ENCODE measurements at regions not wholly inside any gene's neighbourhood (a gene's known extent, or its start where the extent isn't known, plus 50 kb on each side); places are given as distances from the start of the nearest gene placed in this dataset.
"Not testable (repeated sequence)": the region's sequence is repeated elsewhere in the genome, so short reads cannot be mapped to it uniquely, and the experiment has no call there.

DNA sequence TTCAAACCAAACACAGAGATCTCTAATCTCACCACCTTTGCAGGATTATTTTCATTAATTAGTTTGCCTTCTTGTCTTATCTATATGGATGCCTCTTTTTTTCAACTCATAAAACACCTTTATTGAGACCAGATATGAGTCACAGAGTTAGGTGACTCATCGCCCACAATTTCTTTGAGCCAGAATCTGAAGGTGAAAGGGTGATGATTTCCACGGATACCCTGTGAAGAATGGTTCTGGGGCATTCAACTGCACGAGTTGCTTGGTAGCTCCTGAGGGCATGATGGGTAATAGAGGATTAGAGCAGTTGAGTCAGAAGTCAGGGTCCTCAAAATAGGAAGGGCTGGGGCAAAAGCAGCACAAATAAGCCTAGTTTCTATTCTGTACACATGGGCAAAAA, 128.2 kb downstream of the TBX19 start:
- ATAC-seq = no peak
- TF ChIP-seq POLR2A (IDR thresholded peaks at IDR 0.05) (no peak), CTCF (IDR thresholded peaks at IDR 0.05 in 4 of 5, conservative IDR thresholded peaks at IDR 0.05 in 1 of 5) (no peak)
- Histone ChIP-seq H3K36me3 (no peaks in the 10 kb centered on the region), H3K27ac (no peak overlapping the region), H3K4me1 (no peaks in the 10 kb centered on the region), H3K4me3 (no peak overlapping the region), H3K9me3 (no peaks in the 10 kb centered on the region), H3K27me3 (no peaks in the 10 kb centered on the region)
- intact Hi-C loops (cut with DNase I; ENCODE audit: low total_unique reads) = no loop called here
- no peak for DNase-seq
- in situ Hi-C loops (cut with MboI; ENCODE audit: low sequenced_read_pairs in 4 of 4) = no loop called here

DNA sequence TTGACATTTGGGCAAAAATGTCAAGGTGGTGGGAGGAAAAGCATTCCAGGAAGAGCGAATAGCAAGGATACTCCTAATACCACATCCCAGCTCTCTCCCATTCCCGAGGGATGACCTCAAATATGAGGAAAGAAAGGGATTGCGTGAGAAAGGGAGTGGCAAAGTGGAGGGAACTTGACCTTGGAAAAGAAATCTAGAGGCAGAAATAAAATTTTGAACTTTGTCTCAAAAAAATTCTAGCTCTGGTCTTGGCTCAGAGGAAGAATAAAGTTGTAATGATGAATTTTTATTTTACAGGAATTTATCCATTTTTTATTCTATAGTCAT, 127.8 kb downstream of the TBX19 start:
- intact Hi-C loops (cut with DNase I; ENCODE audit: low total_unique reads) (no loop called here), in situ Hi-C loops (cut with MboI; ENCODE audit: low sequenced_read_pairs in 4 of 4) (no loop called here)
- DNase-seq = no peak
- TF ChIP-seq CTCF (IDR thresholded peaks at IDR 0.05 in 4 of 5, conservative IDR thresholded peaks at IDR 0.05 in 1 of 5) = no peak
- TF ChIP-seq POLR2A (IDR thresholded peaks at IDR 0.05) = no peak
- Histone ChIP-seq H3K27ac (no peak overlapping the region), H3K9me3 (no peaks in the 10 kb centered on the region), H3K4me1 (no peaks in the 10 kb centered on the region), H3K27me3 (no peaks in the 10 kb centered on the region), H3K36me3 (no peaks in the 10 kb centered on the region), H3K4me3 (no peak overlapping the region)
- no peak for ATAC-seq

GRCh38 chr1:168407832-168408538, 127.3 kb downstream of the TBX19 start:
- no peaks in the 10 kb centered on the region for H3K36me3 ChIP-seq
- no peaks in the 10 kb centered on the region for H3K4me1 ChIP-seq
- ATAC-seq = no peak
- H3K9me3 ChIP-seq = no peaks in the 10 kb centered on the region
- in situ Hi-C loops (cut with MboI; ENCODE audit: low sequenced_read_pairs in 4 of 4) (no loop called here), intact Hi-C loops (cut with DNase I; ENCODE audit: low total_unique reads) (no loop called here)
- no peak for DNase-seq
- H3K27ac ChIP-seq = no peak overlapping the region
- no peaks in the 10 kb centered on the region for H3K27me3 ChIP-seq
- H3K4me3 ChIP-seq = no peak overlapping the region
- no peak for TF ChIP-seq CTCF (IDR thresholded peaks at IDR 0.05 in 4 of 5, conservative IDR thresholded peaks at IDR 0.05 in 1 of 5)

- DNase-seq (no peak), ATAC-seq (no peak)
- in situ Hi-C loops (cut with MboI; ENCODE audit: low sequenced_read_pairs in 4 of 4) (no loop called here), intact Hi-C loops (cut with DNase I; ENCODE audit: low total_unique reads) (no loop called here)
- no peak for TF ChIP-seq CTCF (IDR thresholded peaks at IDR 0.05 in 4 of 5, conservative IDR thresholded peaks at IDR 0.05 in 1 of 5)
- TF ChIP-seq POLR2A (IDR thresholded peaks at IDR 0.05) = no peak
- Histone ChIP-seq H3K27me3 (no peaks in the 10 kb centered on the region), H3K4me1 (no peaks in the 10 kb centered on the region), H3K36me3 (no peaks in the 10 kb centered on the region), H3K9me3 (no peaks in the 10 kb centered on the region), H3K27ac (no peak overlapping the region), H3K4me3 (no peak overlapping the region)
Measured at GRCh38 chr1:168405906-168406549, 125.4 kb downstream of the TBX19 start.

DNA sequence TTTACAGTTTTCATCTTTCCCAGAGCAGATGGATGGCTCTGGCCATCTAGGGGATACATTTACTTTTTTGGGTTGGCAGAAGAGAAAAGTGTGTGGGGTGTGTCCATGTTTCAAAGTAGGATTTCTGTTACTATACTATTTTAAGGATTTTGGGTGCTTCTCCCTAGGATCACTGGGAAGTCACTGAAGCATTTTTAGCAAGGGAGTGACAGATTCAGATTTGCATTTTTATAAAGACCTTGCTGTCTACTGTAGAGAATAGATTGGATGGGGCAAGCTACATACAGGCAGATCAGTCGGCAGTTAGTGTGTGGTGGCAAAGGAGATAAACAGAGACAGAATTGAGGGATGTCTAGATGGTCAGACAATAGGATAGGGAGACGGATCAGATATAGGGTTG, 122.5 kb downstream of the TBX19 start:
- Histone ChIP-seq H3K4me3 (no peak overlapping the region), H3K27ac (no peak overlapping the region), H3K9me3 (no peaks in the 10 kb centered on the region), H3K36me3 (no peaks in the 10 kb centered on the region), H3K27me3 (no peaks in the 10 kb centered on the region), H3K4me1 (no peaks in the 10 kb centered on the region)
- intact Hi-C loops (cut with DNase I; ENCODE audit: low total_unique reads) (no loop called here), in situ Hi-C loops (cut with MboI; ENCODE audit: low sequenced_read_pairs in 4 of 4) (no loop called here)
- no peak for TF ChIP-seq CTCF (IDR thresholded peaks at IDR 0.05 in 4 of 5, conservative IDR thresholded peaks at IDR 0.05 in 1 of 5)
- no peak for TF ChIP-seq POLR2A (IDR thresholded peaks at IDR 0.05)
- DNase-seq (no peak), ATAC-seq (no peak)

GRCh38 chr1:168402466-168402865, 121.8 kb downstream of the TBX19 start:
- not testable (repeated sequence) for ATAC-seq

More at GRCh38 chr1:168402466-168402865, 121.8 kb downstream of the TBX19 start:
- DNase-seq; in situ Hi-C loops (cut with MboI; ENCODE audit: low sequenced_read_pairs in 4 of 4); H3K27ac ChIP-seq; H3K27me3 ChIP-seq; H3K9me3 ChIP-seq; H3K36me3 ChIP-seq; H3K4me3 ChIP-seq; H3K4me1 ChIP-seq; intact Hi-C loops (cut with DNase I; ENCODE audit: low total_unique reads): not testable (repeated sequence)
